NCI-H345 (cell line): ENCODE measurements at regions not wholly inside any gene's neighbourhood (a gene's known extent, or its start where the extent isn't known, plus 50 kb on each side); places are given as distances from the start of the nearest gene placed in this dataset.

ENCODE experiments used
- DNase-seq: peaks from one replicate; lab custom pipeline; 2025; lab: John Stamatoyannopoulos, UW

- DNase-seq: peak; percentile 94
Measured at GRCh38 chr21:41045534-41046268, 122.3 kb upstream of the BACE2 start.

DNA sequence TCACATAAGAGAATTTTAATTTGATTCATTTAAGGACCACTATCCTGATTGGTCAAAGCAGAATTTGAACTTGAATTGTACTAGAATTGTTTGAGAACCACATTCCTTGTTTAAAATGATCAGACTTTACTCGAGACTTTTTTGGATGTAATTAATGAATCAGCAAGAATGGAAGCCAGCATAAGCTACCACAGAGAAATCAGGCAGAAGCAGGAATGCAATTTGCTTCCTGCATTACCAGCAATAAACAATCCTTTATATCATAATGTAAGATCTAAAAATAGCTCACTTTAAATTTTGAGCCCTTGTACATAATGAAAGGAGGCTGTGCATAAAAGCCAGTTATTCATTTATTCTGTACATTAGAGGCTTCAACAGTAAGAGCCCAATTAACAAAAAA, 119.8 kb upstream of the BACE2 start:
- DNase-seq: no peak

DNA sequence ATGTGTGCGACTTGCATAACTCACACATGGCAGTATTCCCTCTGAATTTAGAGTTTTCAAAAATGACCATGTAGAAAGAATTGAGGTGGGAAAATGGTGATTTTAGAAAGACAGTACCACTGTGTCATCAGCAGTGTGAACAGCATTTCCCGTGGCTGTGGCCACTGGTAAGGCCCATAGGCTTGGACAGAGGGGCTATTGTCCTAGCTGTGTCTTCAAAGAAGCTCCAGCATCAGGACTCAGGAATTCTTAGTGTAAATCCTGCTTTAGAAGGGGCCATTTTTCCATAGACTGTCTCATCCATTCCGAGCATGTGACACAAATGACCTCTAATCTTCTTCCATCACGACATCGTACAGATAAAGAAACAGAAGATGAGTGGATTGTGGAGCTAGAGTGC, 119.3 kb upstream of the BACE2 start:
- no peak for DNase-seq

GRCh38 chr21:41052820-41053555, 115.0 kb upstream of the BACE2 start:
- DNase-seq: no peak

DNA sequence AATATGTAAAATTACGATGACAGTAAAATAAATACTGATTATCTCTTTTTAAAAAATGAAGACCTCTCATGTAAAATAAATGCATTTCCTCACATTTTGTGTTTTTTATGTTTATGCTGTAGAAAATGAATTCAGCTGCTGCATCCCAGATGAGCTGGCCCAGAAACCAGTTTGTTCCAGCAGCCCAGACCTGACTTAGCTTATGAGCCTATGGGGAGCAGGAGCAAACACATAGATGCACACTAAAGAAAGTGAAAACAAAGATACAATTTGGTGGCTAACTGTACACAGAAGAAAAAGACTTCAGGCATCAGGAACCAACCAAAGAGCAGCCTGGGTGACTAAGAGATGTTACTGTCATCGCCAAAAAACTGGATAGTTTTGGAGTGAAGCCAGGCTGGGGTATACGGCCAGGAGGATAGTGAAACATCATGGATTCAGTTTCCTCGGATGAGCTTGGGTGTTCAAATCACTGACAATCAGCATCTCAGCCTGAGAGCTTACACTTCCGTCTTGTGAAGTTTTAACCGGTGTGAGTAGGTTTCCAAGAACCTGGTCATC, 113.9 kb upstream of the BACE2 start:
- DNase-seq: no peak

- DNase-seq: no peak
Measured at GRCh38 chr21:41055266-41055665, 112.7 kb upstream of the BACE2 start.

DNA sequence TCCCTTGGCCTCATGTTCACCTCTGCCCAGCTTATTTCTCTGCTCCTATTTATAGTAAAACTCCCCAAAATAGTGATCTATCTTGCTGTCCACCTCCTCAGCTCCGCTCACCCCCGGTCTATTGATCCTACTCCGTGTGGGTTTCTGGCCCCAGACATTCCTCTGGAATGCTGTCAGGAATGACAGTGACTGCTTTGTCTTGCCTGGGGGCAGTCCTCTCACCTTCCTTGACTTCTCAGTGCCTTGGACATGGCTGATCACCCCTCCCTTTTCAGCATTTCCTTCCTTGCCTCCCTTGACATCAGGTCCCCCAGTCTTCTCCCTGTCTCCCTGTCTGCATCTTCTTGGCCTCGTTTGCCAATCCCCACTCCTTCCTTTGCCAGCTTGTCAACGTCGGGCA, 108.1 kb upstream of the BACE2 start:
- DNase-seq: no peak

DNA sequence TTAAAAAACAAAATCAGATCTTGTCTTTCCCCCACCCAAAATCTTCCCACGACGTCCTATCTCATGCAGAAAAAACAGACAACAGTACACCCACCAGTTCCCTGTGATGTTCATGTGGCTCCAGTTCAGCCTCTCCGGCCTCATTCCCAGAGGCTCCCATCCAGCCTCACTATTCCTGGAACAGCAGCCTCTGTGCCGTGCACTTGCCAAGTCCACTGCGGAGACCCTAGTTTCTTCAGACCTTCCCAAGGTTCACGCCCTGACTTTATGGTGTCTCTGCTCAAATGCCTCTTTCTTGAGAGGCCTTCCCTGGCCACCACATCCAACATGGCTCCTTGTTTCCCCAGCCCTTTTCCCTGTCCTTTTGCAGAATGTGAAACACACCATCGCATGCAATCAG, 106.3 kb upstream of the BACE2 start:
- no peak for DNase-seq

- no peak for DNase-seq
Measured at GRCh38 chr21:41064334-41064791, 103.6 kb upstream of the BACE2 start.

- no peak for DNase-seq
Measured at GRCh38 chr21:41064951-41065350, 103.0 kb upstream of the BACE2 start.

DNA sequence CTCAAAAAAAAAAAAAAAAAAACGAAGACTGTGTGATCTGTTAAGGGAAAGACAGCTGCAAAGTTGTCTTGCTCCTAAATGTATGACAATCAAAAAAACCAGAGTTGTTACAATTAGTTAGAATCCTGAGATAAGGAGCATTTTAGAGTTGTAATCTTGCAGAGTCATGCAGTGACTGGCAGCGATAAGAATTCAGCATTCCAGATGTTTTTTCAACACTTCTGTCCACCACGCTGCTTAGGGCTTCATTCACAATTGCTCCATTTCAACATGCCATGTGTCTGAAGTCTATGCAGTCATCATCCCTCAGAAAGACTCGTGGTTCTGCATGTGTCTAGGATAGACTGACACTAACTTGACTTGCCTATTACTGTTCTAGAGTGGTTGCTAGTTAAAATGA, 102.4 kb upstream of the BACE2 start:
- DNase-seq: no peak

- DNase-seq: no peak
Measured at GRCh38 chr21:41066086-41066938, 101.6 kb upstream of the BACE2 start.

- peak; percentile 14 for DNase-seq
Measured at GRCh38 chr21:41067709-41068108, 100.3 kb upstream of the BACE2 start.

- peak; percentile 61 for DNase-seq
Measured at GRCh38 chr21:41068496-41068895, 99.5 kb upstream of the BACE2 start.

GRCh38 chr21:41068967-41069642, 98.9 kb upstream of the BACE2 start:
- peak; percentile 97 for DNase-seq

- no peak for DNase-seq
Measured at GRCh38 chr21:41070284-41070683, 97.7 kb upstream of the BACE2 start.

GRCh38 chr21:41071258-41072171, 96.4 kb upstream of the BACE2 start:
- peak; percentile 16 for DNase-seq

DNA sequence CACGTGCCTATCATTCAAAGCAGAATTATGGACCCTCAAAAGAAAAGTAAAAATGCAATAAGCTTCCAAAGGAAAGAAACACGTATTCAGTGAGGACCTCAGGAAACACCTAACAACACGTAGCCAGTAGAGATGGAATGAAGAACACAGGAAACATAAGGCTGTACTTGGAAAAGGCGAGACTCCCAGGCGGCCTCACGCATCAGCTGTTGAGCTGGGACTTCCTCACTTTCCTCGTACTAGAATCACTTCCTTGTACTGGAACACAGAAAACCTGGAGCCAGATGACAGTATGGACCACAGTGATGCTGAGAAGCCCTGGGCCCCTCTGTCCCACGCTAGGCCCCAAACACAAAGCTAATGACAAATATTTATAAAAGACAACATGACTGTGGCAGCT, 94.4 kb upstream of the BACE2 start:
- DNase-seq: no peak

DNA sequence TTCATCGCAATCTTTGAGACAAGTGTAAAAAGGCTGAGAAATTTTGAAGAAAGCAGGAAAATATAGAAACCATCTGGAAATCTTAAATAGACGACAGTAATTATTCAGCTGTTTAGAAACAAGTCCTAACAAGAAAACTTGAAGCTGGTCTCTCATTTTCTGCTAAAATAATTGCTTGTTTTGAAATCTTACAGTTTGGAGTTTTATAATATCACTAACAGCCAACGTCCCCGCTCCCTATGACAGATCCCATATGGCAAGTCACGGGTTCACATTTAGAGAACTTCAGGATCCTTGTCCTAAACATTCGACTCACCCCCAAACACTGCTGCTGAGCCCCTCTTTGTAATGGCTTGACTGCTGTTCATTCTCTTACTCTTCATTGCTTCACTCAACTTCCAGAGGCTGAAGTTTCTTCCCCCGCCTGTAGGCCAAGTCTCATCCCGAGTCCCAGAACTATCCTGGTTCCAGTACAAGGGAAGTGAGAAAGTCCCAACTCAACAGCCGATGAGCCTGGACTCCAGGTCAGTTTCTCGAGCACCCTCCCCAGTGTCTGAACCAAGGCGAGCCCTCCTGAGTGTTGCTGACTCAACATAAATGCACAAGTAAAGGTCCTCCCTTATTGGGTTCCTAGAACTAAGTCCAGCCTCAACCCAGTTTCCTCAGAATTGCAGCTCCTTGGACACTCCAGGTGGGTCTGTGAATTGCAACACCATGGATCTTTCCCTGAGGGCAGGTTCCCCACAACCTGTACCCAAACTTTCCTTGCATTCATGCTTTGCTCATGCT, 93.4 kb upstream of the BACE2 start:
- DNase-seq: no peak

DNA sequence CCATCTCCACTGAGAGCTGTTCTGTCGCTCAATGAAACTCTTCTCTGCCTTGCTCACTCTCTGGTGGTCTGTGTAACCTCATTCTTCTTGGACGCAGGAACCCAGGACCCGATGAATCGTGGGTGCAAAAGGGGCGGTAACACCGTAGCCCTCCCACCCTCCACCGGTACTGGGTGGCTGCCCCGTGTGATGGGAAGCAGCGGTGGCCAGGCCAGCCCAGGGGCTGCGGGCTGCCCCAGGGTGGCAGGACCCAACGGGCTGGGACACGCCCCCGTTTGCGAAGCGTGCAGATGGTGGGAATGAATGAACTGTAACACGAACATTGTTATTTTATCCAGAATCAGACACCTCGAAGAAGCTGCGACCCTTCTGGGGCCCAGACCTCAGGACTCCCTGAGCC, 92.3 kb upstream of the BACE2 start:
- no peak for DNase-seq
